Limb (tissue), 2 donors: ENCODE measurements at regions not wholly inside any gene's neighbourhood (a gene's known extent, or its start where the extent isn't known, plus 50 kb on each side); places are given as distances from the start of the nearest gene placed in this dataset.

Experiments used
- DNase-seq, 2 donors: peaks; one replicate each; pipeline ENCODE4 v3.0.0-alpha.2; 2016; ENCODE audit errors: extremely low spot score in 2 of 2

GRCh38 chr10:78432583-78432982 is 398.9 kb downstream of the RPS24 start:
- DNase-seq: peak in 1 of 2 donors; percentile 48

- peak in 1 of 2 donors; percentile 26 for DNase-seq
These were observed 399.5 kb downstream of the RPS24 start for GRCh38 chr10:78433076-78433595.

GRCh38 chr10:78433766-78434535 is 400.3 kb downstream of the RPS24 start:
- peak in 1 of 2 donors; percentile 28 for DNase-seq

- DNase-seq: peak in 1 of 2 donors; percentile 27
These were observed 401.2 kb downstream of the RPS24 start for GRCh38 chr10:78434886-78435285.

GRCh38 chr10:78435484-78436221 is 402.0 kb downstream of the RPS24 start:
- DNase-seq: no peak

GRCh38 chr10:78436222-78436573 is 402.5 kb downstream of the RPS24 start:
- peak in 1 of 2 donors; percentile 36 for DNase-seq

GRCh38 chr10:78436706-78437406 is 403.2 kb downstream of the RPS24 start:
- DNase-seq: no peak

- DNase-seq: no peak
These were observed 403.7 kb downstream of the RPS24 start for GRCh38 chr10:78437407-78437768.

GRCh38 chr10:78437998-78438906 is 404.6 kb downstream of the RPS24 start:
- DNase-seq: peak in 1 of 2 donors; percentile 39

GRCh38 chr10:78438907-78439809 is 405.5 kb downstream of the RPS24 start:
- peak in 1 of 2 donors; percentile 28 for DNase-seq

GRCh38 chr10:78441010-78441409 is 407.3 kb downstream of the RPS24 start:
- peak in 1 of 2 donors; percentile 2 for DNase-seq

- peak in 1 of 2 donors; percentile 24 for DNase-seq
These were observed 408.0 kb downstream of the RPS24 start for GRCh38 chr10:78441694-78442093.

- peak; percentile 39 to 76 for DNase-seq
These were observed 409.3 kb downstream of the RPS24 start for GRCh38 chr10:78442836-78443550.

GRCh38 chr10:78443900-78444571 is 410.4 kb downstream of the RPS24 start:
- peak in 1 of 2 donors; percentile 22 for DNase-seq

- peak in 1 of 2 donors; percentile 4 for DNase-seq
These were observed 411.1 kb downstream of the RPS24 start for GRCh38 chr10:78444741-78445140.

GRCh38 chr10:78445308-78445707 is 411.6 kb downstream of the RPS24 start:
- peak in 1 of 2 donors; percentile 20 for DNase-seq

GRCh38 chr10:78448470-78448869 is 414.8 kb downstream of the RPS24 start:
- peak in 1 of 2 donors; percentile 21 for DNase-seq

GRCh38 chr10:78448994-78449418 is 415.3 kb downstream of the RPS24 start:
- DNase-seq: no peak
